ENCODE measurements at regions not wholly inside any gene's neighbourhood (a gene's known extent, or its start where the extent isn't known, plus 50 kb on each side); places are given as distances from the start of the nearest gene placed in this dataset.
"Not testable (repeated sequence)": the region's sequence is repeated elsewhere in the genome, so short reads cannot be mapped to it uniquely, and the experiment has no call there.

GRCh38 chr6:131427434-131428058 is 145.5 kb upstream of the ARG1 start:
- DNase-seq (ENCODE audit: low read depth in 3 of 3) = no peak

- DNase-seq (ENCODE audit: low read depth in 3 of 3) = no peak
Measured at GRCh38 chr6:131430531-131430930, 142.5 kb upstream of the ARG1 start.

GRCh38 chr6:131431718-131432117 is 141.3 kb upstream of the ARG1 start:
- no peak for DNase-seq (ENCODE audit: low read depth in 3 of 3)

DNA sequence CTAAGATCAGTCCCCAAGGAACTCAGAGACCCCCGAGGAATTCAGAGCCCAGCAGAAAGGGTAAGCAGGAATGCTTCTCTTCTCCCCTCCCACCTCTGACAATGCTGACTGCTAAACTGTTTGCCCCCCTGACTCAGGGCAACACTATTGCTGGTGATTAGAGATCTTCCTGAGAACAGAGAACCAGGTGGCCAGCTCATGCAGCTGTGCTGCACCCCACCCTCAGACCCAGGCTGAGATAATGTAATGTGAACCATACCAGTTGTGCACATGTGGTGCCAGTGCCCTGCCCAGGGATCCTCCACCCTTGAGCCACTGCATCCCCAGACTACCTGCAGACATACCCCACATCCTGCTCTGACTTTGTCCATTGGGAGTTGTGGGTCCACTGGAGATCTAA is 139.1 kb upstream of the ARG1 start:
- no peak for DNase-seq (ENCODE audit: low read depth in 3 of 3)

DNA sequence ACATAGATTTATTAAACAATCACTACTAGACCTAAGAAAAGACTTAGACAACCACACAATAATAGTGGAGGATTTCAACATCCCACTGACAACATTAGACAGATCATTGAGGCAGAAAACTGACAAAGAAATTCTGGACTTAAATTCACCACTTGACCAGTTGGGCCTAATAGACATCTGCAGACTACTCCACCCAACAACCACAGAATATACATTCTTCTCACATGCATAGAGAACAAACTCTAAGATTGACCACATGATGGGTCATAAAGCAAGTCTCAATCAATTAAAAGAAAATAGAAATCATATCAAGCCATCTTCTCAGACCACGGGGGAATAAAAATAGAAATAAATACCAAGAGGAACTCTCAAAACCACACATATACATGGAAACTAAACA is 136.7 kb upstream of the ARG1 start:
- DNase-seq (ENCODE audit: low read depth in 3 of 3) = no peak

- DNase-seq (ENCODE audit: low read depth in 3 of 3) = no peak
Measured at GRCh38 chr6:131443014-131443413, 130.0 kb upstream of the ARG1 start.

- DNase-seq (ENCODE audit: low read depth in 3 of 3) = no peak
Measured at GRCh38 chr6:131443514-131443913, 129.5 kb upstream of the ARG1 start.

GRCh38 chr6:131445356-131445755 is 127.7 kb upstream of the ARG1 start:
- not testable (repeated sequence) for DNase-seq (ENCODE audit: low read depth in 3 of 3)

DNA sequence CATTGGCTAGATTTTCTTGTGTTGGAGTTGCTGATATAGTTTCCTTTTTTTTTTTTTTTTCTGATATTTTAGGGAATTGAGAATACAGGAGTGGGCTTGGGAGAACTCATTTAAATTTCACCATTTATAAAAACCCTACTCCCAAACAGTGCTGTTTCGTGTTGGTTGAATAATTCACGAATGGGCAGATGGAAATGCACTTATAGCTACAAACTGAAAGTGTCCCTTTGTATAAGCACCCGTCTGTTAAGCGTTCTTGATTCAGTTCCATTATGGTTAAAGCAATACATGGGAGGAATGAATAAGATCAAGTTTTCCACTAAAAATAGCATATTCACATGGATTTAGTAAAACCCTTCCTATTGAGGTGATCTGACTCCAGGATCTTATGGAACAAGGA is 122.2 kb upstream of the ARG1 start:
- DNase-seq (ENCODE audit: low read depth in 3 of 3) = no peak

DNA sequence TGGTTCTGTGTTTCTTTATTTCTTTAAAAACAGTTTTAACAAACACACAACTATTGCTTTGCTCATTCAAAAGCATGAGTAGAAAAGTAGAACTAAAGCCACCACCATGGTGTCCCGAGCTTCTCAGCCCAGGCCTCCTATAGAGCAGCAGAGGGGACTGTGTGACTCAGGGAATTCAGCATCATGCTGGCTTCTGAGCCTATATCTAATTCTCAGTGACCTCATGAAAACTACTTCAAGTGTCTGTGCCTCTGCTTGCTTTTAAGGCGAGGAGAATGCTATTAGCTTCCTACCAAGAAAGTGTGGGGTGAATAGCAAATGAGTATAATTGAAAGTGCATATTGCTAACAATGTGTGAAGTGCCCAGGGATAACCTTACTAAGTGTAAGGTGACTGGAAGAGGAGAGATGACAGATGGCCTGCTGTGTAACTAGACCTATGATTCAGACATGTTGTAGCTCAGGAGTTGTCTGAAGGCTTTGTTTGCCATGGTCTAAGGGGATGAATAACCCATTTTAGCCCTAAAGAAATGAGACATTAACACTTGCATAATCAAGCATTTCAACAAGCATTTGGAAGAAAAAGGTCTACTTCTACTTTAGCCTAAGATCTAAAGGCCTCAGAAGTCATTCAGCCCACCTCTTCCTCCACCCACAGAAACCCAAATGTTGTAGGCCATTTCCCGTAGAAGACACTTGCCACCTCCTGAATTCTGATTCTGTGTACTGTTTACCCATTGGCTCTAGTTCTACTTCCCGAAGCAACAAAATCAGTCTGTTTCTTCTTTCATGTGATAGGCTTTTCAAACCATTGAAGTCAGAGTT is 121.5 kb upstream of the ARG1 start:
- DNase-seq (ENCODE audit: low read depth in 3 of 3) = no peak

- DNase-seq (ENCODE audit: low read depth in 3 of 3) = no peak
Measured at GRCh38 chr6:131453803-131454202, 119.2 kb upstream of the ARG1 start.

DNA sequence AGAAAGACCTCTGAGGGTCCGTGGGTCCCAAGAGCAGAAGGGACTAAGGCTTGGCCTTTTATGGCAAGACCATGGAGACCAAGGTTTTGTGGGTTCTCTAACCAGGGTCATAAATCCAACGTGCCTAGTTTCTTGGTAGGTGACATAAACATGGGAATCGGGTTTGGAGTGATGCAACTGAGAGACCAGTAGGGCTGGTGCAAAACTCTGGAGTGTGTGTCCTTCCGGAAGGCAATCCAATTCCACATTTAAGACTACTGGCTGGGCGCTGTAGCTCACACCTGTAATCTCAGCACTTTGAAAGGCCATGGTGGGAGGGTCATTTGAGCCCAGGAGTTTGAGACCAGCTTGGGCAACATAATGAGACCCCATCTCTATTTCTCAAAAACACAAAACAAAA is 116.5 kb upstream of the ARG1 start:
- no peak for DNase-seq (ENCODE audit: low read depth in 3 of 3)

GRCh38 chr6:131459005-131459404 is 114.0 kb upstream of the ARG1 start:
- no peak for DNase-seq (ENCODE audit: low read depth in 3 of 3)

GRCh38 chr6:131460614-131461000 is 112.4 kb upstream of the ARG1 start:
- DNase-seq (ENCODE audit: low read depth in 3 of 3) = no peak

DNA sequence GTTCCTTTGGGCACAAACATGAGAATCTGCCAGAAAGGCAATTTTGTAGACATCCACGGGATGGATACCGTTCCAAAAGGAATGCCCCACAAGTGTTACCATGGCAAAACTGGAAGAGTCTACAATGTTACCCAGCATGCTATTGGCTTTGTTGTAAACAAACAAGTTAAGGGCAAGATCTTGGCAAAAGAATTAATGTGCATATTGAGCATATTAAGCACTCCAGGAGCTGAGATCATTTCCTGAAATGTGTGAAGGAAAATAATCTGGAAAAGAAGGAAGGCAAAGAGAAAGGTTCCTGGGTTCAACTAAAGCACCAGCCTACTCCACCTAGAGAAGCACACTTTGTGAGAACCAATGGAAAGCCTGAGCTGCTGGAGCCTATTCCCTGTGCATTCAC is 103.9 kb upstream of the ARG1 start:
- DNase-seq (ENCODE audit: low read depth in 3 of 3) = no peak

- no peak for DNase-seq (ENCODE audit: low read depth in 3 of 3)
Measured at GRCh38 chr6:131470534-131470933, 102.5 kb upstream of the ARG1 start.

GRCh38 chr6:131471331-131471730 is 101.7 kb upstream of the ARG1 start:
- no peak for DNase-seq (ENCODE audit: low read depth in 3 of 3)

GRCh38 chr6:131473303-131473702 is 99.7 kb upstream of the ARG1 start:
- not testable (repeated sequence) for DNase-seq (ENCODE audit: low read depth in 3 of 3)

DNA sequence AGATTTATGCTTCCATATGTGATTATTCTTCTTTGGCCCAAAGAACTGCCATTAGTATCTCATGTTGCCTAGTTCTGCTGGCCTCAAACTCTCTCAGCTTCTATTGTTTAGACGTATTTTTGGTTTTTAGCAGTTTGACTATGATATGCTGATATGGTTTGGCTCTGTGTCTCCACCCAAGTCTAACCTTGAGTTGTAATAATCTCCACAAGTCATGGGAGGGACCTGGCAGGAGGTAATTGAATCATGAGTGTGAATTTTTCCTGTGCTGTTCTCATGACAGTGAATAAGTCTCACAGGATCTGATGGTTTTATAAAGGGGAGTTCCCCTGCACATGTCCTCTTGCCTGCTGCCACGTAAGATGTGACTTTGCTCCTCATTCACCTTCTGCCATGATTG is 96.7 kb upstream of the ARG1 start:
- DNase-seq (ENCODE audit: low read depth in 3 of 3) = no peak

GRCh38 chr6:131478740-131479211 is 94.2 kb upstream of the ARG1 start:
- not testable (repeated sequence) for DNase-seq (ENCODE audit: low read depth in 3 of 3)

- no peak for DNase-seq (ENCODE audit: low read depth in 3 of 3)
Measured at GRCh38 chr6:131486608-131487007, 86.4 kb upstream of the ARG1 start.

DNA sequence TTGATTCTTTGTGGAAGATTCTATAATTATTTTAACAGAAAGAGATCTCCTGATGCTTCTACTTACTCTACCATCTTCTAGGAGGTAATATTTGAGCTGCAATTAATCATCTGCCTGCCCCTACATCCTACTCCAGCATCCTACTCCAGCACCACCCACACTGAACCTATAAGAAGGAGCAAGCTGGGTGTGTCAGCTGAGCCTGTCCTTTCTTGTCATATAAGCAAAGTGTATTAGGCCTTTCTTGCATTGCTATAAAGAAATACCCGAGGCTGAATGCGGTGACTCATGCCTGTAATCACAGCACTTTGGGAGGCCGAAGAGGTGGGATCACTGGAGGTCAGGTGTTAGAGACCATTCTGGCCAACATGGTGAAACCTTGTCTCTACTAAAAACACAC is 84.2 kb upstream of the ARG1 start:
- DNase-seq (ENCODE audit: low read depth in 3 of 3) = no peak

DNA sequence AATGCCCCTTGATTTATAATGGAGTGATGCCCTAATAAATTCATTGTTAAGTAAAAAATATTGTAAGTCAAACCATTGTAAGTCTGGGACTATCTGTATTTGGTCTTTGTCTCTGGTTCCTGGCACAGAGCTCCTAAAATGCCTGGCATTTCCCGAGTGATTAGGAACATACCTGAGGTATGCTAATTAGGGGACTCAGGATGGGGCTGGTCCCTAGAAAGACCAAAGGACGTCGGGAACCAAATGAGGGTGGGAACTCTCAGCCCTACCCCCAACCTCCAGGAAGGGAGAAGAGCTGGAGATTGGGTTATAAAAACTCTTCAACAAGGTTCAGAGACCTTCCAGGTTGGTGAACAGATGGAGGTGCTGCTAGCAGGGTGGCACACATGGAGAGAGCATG is 82.6 kb upstream of the ARG1 start:
- DNase-seq (ENCODE audit: low read depth in 3 of 3) = no peak

All from stimulated activated CD4-positive, alpha-beta T cell treated with anti-CD3 and anti-CD28 coated beads, TNF-alpha, amount 100 ng/mL, for 4 hours (primary cell).